ENCODE measurements at regions not wholly inside any gene's neighbourhood (a gene's known extent, or its start where the extent isn't known, plus 50 kb on each side); places are given as distances from the start of the nearest gene placed in this dataset.

DNA sequence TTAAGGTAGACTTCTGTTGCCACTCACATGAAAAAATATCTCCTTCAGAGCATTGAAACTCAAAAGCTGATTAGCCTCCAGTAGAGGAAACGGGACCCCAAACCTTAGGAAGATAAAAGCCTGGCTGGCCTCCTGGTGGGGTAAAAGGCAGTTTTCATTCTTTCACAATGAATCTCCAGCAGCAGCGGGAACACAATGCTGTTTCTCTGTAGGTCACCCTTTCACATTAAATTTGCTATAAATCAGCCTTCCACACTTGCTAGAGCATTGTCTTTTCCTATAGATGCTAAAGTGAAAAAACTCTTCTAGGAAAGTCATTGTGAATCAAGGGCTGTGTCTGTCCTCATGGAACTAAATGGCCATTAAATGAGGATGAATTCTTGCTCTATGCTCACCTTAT is 207.3 kb upstream of the MAGEB2 start:
- no CpG with 5 or more reads among the region's 2 CpGs for WGBS, 2 donors (ENCODE audit: extremely low coverage in 2 of 2, insufficient read length in 2 of 2, insufficient replicate concordance in 1 of 2)
- Histone ChIP-seq H3K79me1 (ENCODE audit: low read depth, low read length) (no peaks in the 10 kb centered on the region), H3K4me3 (ENCODE audit: low read length in 2 of 2) (no peak overlapping the region), H2BK120ac (ENCODE audit: low read depth, low read length) (no peak overlapping the region), H2BK15ac (ENCODE audit: low read length) (no peak overlapping the region), H3K4me1 (ENCODE audit: control insufficient read depth in 2 of 2, insufficient read depth in 1 of 2, low read depth in 1 of 2, low read length in 2 of 2) (peaks cover 0 to 2% of the 10 kb centered on the region in 2 donors), H3K36me3 (replicated peaks in 1 of 2; ENCODE audit: control insufficient read depth in 2 of 2, insufficient read depth in 2 of 2, low read length in 2 of 2) (no peaks in the 10 kb centered on the region), H3K9me3 (replicated peaks in 1 of 2; ENCODE audit: control insufficient read depth in 2 of 2, insufficient read depth in 1 of 2, low read depth in 1 of 2, low read length in 2 of 2) (no peaks in the 10 kb centered on the region), H2AFZ (ENCODE audit: low read length) (no peak overlapping the region), H3K23ac (ENCODE audit: low read depth, low read length, poor library complexity) (no peak overlapping the region), H3K27ac (replicated peaks; ENCODE audit: low read length) (peak overlapping the region; percentile 1), H3K27me3 (ENCODE audit: control insufficient read depth in 3 of 3, insufficient read depth in 3 of 3, low read depth in 1 of 3, low read length in 3 of 3) (no peaks in the 10 kb centered on the region), H3K18ac (ENCODE audit: low read length) (no peak overlapping the region), H2AK5ac (ENCODE audit: low read depth, low read length) (no peak overlapping the region), H2BK12ac (ENCODE audit: low read length) (no peak overlapping the region), H3K14ac (ENCODE audit: low read length) (no peak overlapping the region), H2BK5ac (ENCODE audit: low read length) (no peak overlapping the region), H4K8ac (ENCODE audit: low read depth, low read length) (no peak overlapping the region), H4K91ac (ENCODE audit: low read depth, low read length, poor library complexity) (no peak overlapping the region), H3K4me2 (ENCODE audit: insufficient read depth, low read length, poor library complexity, severe bottlenecking) (no peak overlapping the region), H3K4ac (ENCODE audit: low read length) (no peak overlapping the region), H3K9ac (ENCODE audit: low read depth, low read length, poor library complexity) (no peak overlapping the region)
- no peak for DNase-seq (ENCODE audit: low spot score)

GRCh38 chrX:30010471-30010870 is 204.9 kb upstream of the MAGEB2 start:
- Histone ChIP-seq H4K91ac (ENCODE audit: low read depth, low read length, poor library complexity) (no peak overlapping the region), H3K4me1 (ENCODE audit: control insufficient read depth in 2 of 2, insufficient read depth in 1 of 2, low read depth in 1 of 2, low read length in 2 of 2) (peaks cover 0 to 2% of the 10 kb centered on the region in 2 donors), H2BK15ac (ENCODE audit: low read length) (no peak overlapping the region), H3K23ac (ENCODE audit: low read depth, low read length, poor library complexity) (no peak overlapping the region), H3K4me2 (ENCODE audit: insufficient read depth, low read length, poor library complexity, severe bottlenecking) (no peak overlapping the region), H2AFZ (ENCODE audit: low read length) (no peak overlapping the region), H2BK5ac (ENCODE audit: low read length) (no peak overlapping the region), H3K9ac (ENCODE audit: low read depth, low read length, poor library complexity) (no peak overlapping the region), H3K27ac (replicated peaks; ENCODE audit: low read length) (no peak overlapping the region), H2AK5ac (ENCODE audit: low read depth, low read length) (no peak overlapping the region), H3K4me3 (ENCODE audit: low read length in 2 of 2) (no peak overlapping the region), H3K79me1 (ENCODE audit: low read depth, low read length) (no peaks in the 10 kb centered on the region), H4K8ac (ENCODE audit: low read depth, low read length) (no peak overlapping the region), H3K14ac (ENCODE audit: low read length) (no peak overlapping the region), H2BK120ac (ENCODE audit: low read depth, low read length) (no peak overlapping the region), H3K27me3 (ENCODE audit: control insufficient read depth in 3 of 3, insufficient read depth in 3 of 3, low read depth in 1 of 3, low read length in 3 of 3) (no peaks in the 10 kb centered on the region), H3K36me3 (replicated peaks in 1 of 2; ENCODE audit: control insufficient read depth in 2 of 2, insufficient read depth in 2 of 2, low read length in 2 of 2) (no peaks in the 10 kb centered on the region), H3K9me3 (replicated peaks in 1 of 2; ENCODE audit: control insufficient read depth in 2 of 2, insufficient read depth in 1 of 2, low read depth in 1 of 2, low read length in 2 of 2) (no peaks in the 10 kb centered on the region), H3K18ac (ENCODE audit: low read length) (no peak overlapping the region), H3K4ac (ENCODE audit: low read length) (no peak overlapping the region), H2BK12ac (ENCODE audit: low read length) (no peak overlapping the region)
- WGBS, 2 donors (ENCODE audit: extremely low coverage in 2 of 2, insufficient read length in 2 of 2, insufficient replicate concordance in 1 of 2) = no CpG with 5 or more reads among the region's 3 CpGs
- no peak for DNase-seq (ENCODE audit: low spot score)

DNA sequence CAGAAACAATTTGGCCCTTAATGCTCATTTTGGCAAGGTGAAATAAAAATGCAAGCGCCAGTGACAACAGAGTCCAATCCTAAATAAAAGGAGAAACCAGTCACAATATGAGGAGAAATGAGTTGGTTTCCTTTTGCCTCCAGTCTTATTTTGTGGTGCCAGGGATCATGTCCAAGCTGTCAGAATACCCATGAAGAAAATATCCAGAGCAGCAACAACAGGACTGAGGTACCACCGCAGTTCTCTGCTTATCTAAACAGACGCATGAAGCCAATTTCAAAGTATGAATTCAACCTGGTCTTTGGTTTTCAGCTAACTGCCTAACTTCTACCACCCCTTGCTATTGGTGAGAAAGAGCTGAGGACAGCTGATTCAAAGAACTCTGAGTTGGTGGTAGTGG is 199.9 kb upstream of the MAGEB2 start:
- no peak overlapping the region for H3K23ac ChIP-seq (ENCODE audit: low read depth, low read length, poor library complexity)
- H3K4me1 ChIP-seq (ENCODE audit: control insufficient read depth in 2 of 2, insufficient read depth in 1 of 2, low read depth in 1 of 2, low read length in 2 of 2) = no peaks in the 10 kb centered on the region
- H2BK12ac ChIP-seq (ENCODE audit: low read length) = no peak overlapping the region
- H2BK5ac ChIP-seq (ENCODE audit: low read length) = no peak overlapping the region
- no peak overlapping the region for H4K91ac ChIP-seq (ENCODE audit: low read depth, low read length, poor library complexity)
- no peaks in the 10 kb centered on the region for H3K27me3 ChIP-seq (ENCODE audit: control insufficient read depth in 3 of 3, insufficient read depth in 3 of 3, low read depth in 1 of 3, low read length in 3 of 3)
- no peak overlapping the region for H2AFZ ChIP-seq (ENCODE audit: low read length)
- no peak overlapping the region for H3K4me2 ChIP-seq (ENCODE audit: insufficient read depth, low read length, poor library complexity, severe bottlenecking)
- H3K4me3 ChIP-seq (ENCODE audit: low read length in 2 of 2) = no peak overlapping the region
- no peak for DNase-seq (ENCODE audit: low spot score)
- no peaks in the 10 kb centered on the region for H3K9me3 ChIP-seq (replicated peaks in 1 of 2; ENCODE audit: control insufficient read depth in 2 of 2, insufficient read depth in 1 of 2, low read depth in 1 of 2, low read length in 2 of 2)
- no peaks in the 10 kb centered on the region for H3K79me1 ChIP-seq (ENCODE audit: low read depth, low read length)
- H2BK120ac ChIP-seq (ENCODE audit: low read depth, low read length) = no peak overlapping the region
- no peak overlapping the region for H3K9ac ChIP-seq (ENCODE audit: low read depth, low read length, poor library complexity)
- no peak overlapping the region for H2BK15ac ChIP-seq (ENCODE audit: low read length)
- no peak overlapping the region for H3K4ac ChIP-seq (ENCODE audit: low read length)
- H3K27ac ChIP-seq (replicated peaks; ENCODE audit: low read length) = no peak overlapping the region
- no peak overlapping the region for H3K14ac ChIP-seq (ENCODE audit: low read length)
- no peaks in the 10 kb centered on the region for H3K36me3 ChIP-seq (replicated peaks in 1 of 2; ENCODE audit: control insufficient read depth in 2 of 2, insufficient read depth in 2 of 2, low read length in 2 of 2)
- no peak overlapping the region for H3K18ac ChIP-seq (ENCODE audit: low read length)
- no peak overlapping the region for H2AK5ac ChIP-seq (ENCODE audit: low read depth, low read length)
- WGBS, 2 donors (ENCODE audit: extremely low coverage in 2 of 2, insufficient read length in 2 of 2, insufficient replicate concordance in 1 of 2) = no CpG with 5 or more reads among the region's 3 CpGs
- H4K8ac ChIP-seq (ENCODE audit: low read depth, low read length) = no peak overlapping the region

GRCh38 chrX:30027636-30028035 is 187.7 kb upstream of the MAGEB2 start:
- Histone ChIP-seq H3K4me2 (ENCODE audit: insufficient read depth, low read length, poor library complexity, severe bottlenecking) (no peak overlapping the region), H3K27ac (replicated peaks; ENCODE audit: low read length) (peak overlapping the region; percentile 28), H2AK5ac (ENCODE audit: low read depth, low read length) (no peak overlapping the region), H3K23ac (ENCODE audit: low read depth, low read length, poor library complexity) (no peak overlapping the region), H3K18ac (ENCODE audit: low read length) (no peak overlapping the region), H3K27me3 (ENCODE audit: control insufficient read depth in 3 of 3, insufficient read depth in 3 of 3, low read depth in 1 of 3, low read length in 3 of 3) (no peaks in the 10 kb centered on the region), H3K14ac (ENCODE audit: low read length) (no peak overlapping the region), H3K36me3 (replicated peaks in 1 of 2; ENCODE audit: control insufficient read depth in 2 of 2, insufficient read depth in 2 of 2, low read length in 2 of 2) (no peaks in the 10 kb centered on the region), H3K79me1 (ENCODE audit: low read depth, low read length) (no peaks in the 10 kb centered on the region), H3K4me1 (ENCODE audit: control insufficient read depth in 2 of 2, insufficient read depth in 1 of 2, low read depth in 1 of 2, low read length in 2 of 2) (no peaks in the 10 kb centered on the region), H2AFZ (ENCODE audit: low read length) (no peak overlapping the region), H4K91ac (ENCODE audit: low read depth, low read length, poor library complexity) (no peak overlapping the region), H3K9me3 (replicated peaks in 1 of 2; ENCODE audit: control insufficient read depth in 2 of 2, insufficient read depth in 1 of 2, low read depth in 1 of 2, low read length in 2 of 2) (no peaks in the 10 kb centered on the region), H2BK5ac (ENCODE audit: low read length) (no peak overlapping the region), H3K4me3 (ENCODE audit: low read length in 2 of 2) (no peak overlapping the region), H3K9ac (ENCODE audit: low read depth, low read length, poor library complexity) (no peak overlapping the region), H2BK15ac (ENCODE audit: low read length) (no peak overlapping the region), H3K4ac (ENCODE audit: low read length) (no peak overlapping the region), H2BK12ac (ENCODE audit: low read length) (no peak overlapping the region), H4K8ac (ENCODE audit: low read depth, low read length) (no peak overlapping the region), H2BK120ac (ENCODE audit: low read depth, low read length) (no peak overlapping the region)
- WGBS, 2 donors (ENCODE audit: extremely low coverage in 2 of 2, insufficient read length in 2 of 2, insufficient replicate concordance in 1 of 2) = no CpG with 5 or more reads among the region's 2 CpGs
- peak; percentile 12 for DNase-seq (ENCODE audit: low spot score)
